ENCODE measurements at regions not wholly inside any gene's neighbourhood (a gene's known extent, or its start where the extent isn't known, plus 50 kb on each side); places are given as distances from the start of the nearest gene placed in this dataset.

DNA sequence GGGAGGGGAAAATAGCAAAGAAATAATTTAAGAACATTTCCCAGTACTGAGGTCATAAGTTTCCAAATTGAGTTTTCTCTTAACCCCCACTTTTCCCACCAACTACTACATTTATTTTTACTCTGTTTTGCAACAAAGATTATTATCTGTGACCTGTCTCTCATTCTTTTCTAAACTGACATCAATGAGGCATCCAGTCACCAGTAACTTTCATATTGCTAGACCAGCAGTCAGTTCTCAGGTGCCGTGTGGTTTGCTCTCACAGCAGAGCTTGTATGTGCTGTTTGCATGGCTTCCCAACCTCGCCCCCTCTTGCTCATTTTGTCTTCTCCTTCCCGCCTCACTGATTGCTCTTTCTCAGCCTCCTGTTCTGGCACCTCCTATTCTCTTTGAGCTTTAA lies 1091.3 kb downstream of the TBC1D22A start:
- TF ChIP-seq ZFP37 (tag by site-specific recombination; IDR thresholded peaks at IDR 0.05) (no peak), GLIS2 (tag by site-specific recombination; IDR thresholded peaks at IDR 0.05) (no peak), MZF1 (tag by site-specific recombination; IDR thresholded peaks at IDR 0.05; ENCODE audit: borderline replicate concordance) (no peak), ZNF274 (IDR thresholded peaks at IDR 0.05; ENCODE audit: low read length) (no peak), ZNF274 (tag by site-specific recombination; IDR thresholded peaks at IDR 0.05; ENCODE audit: borderline replicate concordance) (no peak), ZNF654 (tag by site-specific recombination; IDR thresholded peaks at IDR 0.05; ENCODE audit: low read depth) (no peak), ZNF121 (tag by site-specific recombination; IDR thresholded peaks at IDR 0.05) (no peak), MYNN (tag by site-specific recombination; IDR thresholded peaks at IDR 0.05; ENCODE audit: borderline replicate concordance) (no peak)
- TF ChIP-seq, protein P1, sequence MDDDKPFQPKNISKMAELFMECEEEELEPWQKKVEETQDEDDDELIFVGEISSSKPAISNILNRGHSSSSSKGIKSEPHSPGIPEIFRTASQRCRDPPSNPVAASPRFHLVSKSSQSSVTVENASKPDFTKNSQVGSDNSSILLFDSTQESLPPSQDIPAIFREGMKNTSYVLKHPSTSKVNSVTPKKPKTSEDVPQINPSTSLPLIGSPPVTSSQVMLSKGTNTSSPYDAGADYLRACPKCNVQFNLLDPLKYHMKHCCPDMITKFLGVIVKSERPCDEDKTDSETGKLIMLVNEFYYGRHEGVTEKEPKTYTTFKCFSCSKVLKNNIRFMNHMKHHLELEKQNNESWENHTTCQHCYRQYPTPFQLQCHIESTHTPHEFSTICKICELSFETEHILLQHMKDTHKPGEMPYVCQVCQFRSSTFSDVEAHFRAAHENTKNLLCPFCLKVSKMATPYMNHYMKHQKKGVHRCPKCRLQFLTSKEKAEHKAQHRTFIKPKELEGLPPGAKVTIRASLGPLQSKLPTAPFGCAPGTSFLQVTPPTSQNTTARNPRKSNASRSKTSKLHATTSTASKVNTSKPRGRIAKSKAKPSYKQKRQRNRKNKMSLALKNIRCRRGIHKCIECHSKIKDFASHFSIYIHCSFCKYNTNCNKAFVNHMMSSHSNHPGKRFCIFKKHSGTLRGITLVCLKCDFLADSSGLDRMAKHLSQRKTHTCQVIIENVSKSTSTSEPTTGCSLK (tag by site-specific recombination; IDR thresholded peaks at IDR 0.05): no peak
- TF ChIP-seq, protein P2, sequence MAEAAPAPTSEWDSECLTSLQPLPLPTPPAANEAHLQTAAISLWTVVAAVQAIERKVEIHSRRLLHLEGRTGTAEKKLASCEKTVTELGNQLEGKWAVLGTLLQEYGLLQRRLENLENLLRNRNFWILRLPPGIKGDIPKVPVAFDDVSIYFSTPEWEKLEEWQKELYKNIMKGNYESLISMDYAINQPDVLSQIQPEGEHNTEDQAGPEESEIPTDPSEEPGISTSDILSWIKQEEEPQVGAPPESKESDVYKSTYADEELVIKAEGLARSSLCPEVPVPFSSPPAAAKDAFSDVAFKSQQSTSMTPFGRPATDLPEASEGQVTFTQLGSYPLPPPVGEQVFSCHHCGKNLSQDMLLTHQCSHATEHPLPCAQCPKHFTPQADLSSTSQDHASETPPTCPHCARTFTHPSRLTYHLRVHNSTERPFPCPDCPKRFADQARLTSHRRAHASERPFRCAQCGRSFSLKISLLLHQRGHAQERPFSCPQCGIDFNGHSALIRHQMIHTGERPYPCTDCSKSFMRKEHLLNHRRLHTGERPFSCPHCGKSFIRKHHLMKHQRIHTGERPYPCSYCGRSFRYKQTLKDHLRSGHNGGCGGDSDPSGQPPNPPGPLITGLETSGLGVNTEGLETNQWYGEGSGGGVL (tag by site-specific recombination; IDR thresholded peaks at IDR 0.05): no peak
- TF ChIP-seq, protein P3, sequence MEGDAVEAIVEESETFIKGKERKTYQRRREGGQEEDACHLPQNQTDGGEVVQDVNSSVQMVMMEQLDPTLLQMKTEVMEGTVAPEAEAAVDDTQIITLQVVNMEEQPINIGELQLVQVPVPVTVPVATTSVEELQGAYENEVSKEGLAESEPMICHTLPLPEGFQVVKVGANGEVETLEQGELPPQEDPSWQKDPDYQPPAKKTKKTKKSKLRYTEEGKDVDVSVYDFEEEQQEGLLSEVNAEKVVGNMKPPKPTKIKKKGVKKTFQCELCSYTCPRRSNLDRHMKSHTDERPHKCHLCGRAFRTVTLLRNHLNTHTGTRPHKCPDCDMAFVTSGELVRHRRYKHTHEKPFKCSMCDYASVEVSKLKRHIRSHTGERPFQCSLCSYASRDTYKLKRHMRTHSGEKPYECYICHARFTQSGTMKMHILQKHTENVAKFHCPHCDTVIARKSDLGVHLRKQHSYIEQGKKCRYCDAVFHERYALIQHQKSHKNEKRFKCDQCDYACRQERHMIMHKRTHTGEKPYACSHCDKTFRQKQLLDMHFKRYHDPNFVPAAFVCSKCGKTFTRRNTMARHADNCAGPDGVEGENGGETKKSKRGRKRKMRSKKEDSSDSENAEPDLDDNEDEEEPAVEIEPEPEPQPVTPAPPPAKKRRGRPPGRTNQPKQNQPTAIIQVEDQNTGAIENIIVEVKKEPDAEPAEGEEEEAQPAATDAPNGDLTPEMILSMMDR (tag by site-specific recombination; IDR thresholded peaks at IDR 0.05): no peak
